ENCODE measurements at regions not wholly inside any gene's neighbourhood (a gene's known extent, or its start where the extent isn't known, plus 50 kb on each side); places are given as distances from the start of the nearest gene placed in this dataset.

GRCh38 chr18:23350188-23350587, 102.9 kb upstream of the RIOK3 start:
- DNase-seq, result no peak

GRCh38 chr18:23351521-23351920, 101.6 kb upstream of the RIOK3 start:
- DNase-seq, result no peak

GRCh38 chr18:23352042-23352441, 101.0 kb upstream of the RIOK3 start:
- no peak for DNase-seq

GRCh38 chr18:23353459-23353858, 99.6 kb upstream of the RIOK3 start:
- DNase-seq, result no peak

GRCh38 chr18:23354625-23355024, 98.5 kb upstream of the RIOK3 start:
- DNase-seq, result no peak

GRCh38 chr18:23355206-23355605, 97.9 kb upstream of the RIOK3 start:
- no peak for DNase-seq

GRCh38 chr18:23356424-23356823, 96.7 kb upstream of the RIOK3 start:
- DNase-seq, result no peak

- no peak for DNase-seq
These were observed 96.0 kb upstream of the RIOK3 start for GRCh38 chr18:23356915-23357601.

GRCh38 chr18:23357996-23358594, 95.0 kb upstream of the RIOK3 start:
- DNase-seq, result no peak

GRCh38 chr18:23359421-23359820, 93.7 kb upstream of the RIOK3 start:
- DNase-seq, result no peak

- no peak for DNase-seq
These were observed 89.1 kb upstream of the RIOK3 start for GRCh38 chr18:23363865-23364570.

GRCh38 chr18:23365602-23366001, 87.5 kb upstream of the RIOK3 start:
- DNase-seq, result no peak

GRCh38 chr18:23369266-23369665, 83.8 kb upstream of the RIOK3 start:
- DNase-seq, result no peak

GRCh38 chr18:23373570-23373969, 79.5 kb upstream of the RIOK3 start:
- no peak for DNase-seq

GRCh38 chr18:23377669-23378301, 75.3 kb upstream of the RIOK3 start:
- no peak for DNase-seq

GRCh38 chr18:23378302-23378686, 74.8 kb upstream of the RIOK3 start:
- no peak for DNase-seq

GRCh38 chr18:23380001-23380550, 73.0 kb upstream of the RIOK3 start:
- DNase-seq, result no peak

GRCh38 chr18:23380817-23381216, 72.3 kb upstream of the RIOK3 start:
- no peak for DNase-seq

- DNase-seq, result no peak
These were observed 69.6 kb upstream of the RIOK3 start for GRCh38 chr18:23383494-23383893.

- no peak for DNase-seq
These were observed 68.0 kb upstream of the RIOK3 start for GRCh38 chr18:23384778-23385736.

GRCh38 chr18:23386317-23386716, 66.8 kb upstream of the RIOK3 start:
- no peak for DNase-seq

GRCh38 chr18:23387265-23387664, 65.8 kb upstream of the RIOK3 start:
- no peak for DNase-seq
